ENCODE measurements at regions not wholly inside any gene's neighbourhood (a gene's known extent, or its start where the extent isn't known, plus 50 kb on each side); places are given as distances from the start of the nearest gene placed in this dataset.
"Not testable (repeated sequence)": the region's sequence is repeated elsewhere in the genome, so short reads cannot be mapped to it uniquely, and the experiment has no call there.

GRCh38 chr20:40634891-40635290 lies 54.1 kb downstream of the MAFB start:
- no peak for DNase-seq

- no peak for DNase-seq
Measured at GRCh38 chr20:40633123-40633850, 55.7 kb downstream of the MAFB start.

GRCh38 chr20:40632346-40632976 lies 56.6 kb downstream of the MAFB start:
- DNase-seq, result no peak

GRCh38 chr20:40631119-40631631 lies 57.9 kb downstream of the MAFB start:
- DNase-seq, result no peak

GRCh38 chr20:40630713-40631112 lies 58.3 kb downstream of the MAFB start:
- DNase-seq, result no peak

- DNase-seq, result no peak
Measured at GRCh38 chr20:40630099-40630498, 58.9 kb downstream of the MAFB start.

GRCh38 chr20:40628877-40629276 lies 60.2 kb downstream of the MAFB start:
- no peak for DNase-seq

- DNase-seq, result not testable (repeated sequence)
Measured at GRCh38 chr20:40619053-40619452, 70.0 kb downstream of the MAFB start.

GRCh38 chr20:40617594-40617993 lies 71.4 kb downstream of the MAFB start:
- no peak for DNase-seq

- DNase-seq, result no peak
Measured at GRCh38 chr20:40612837-40613236, 76.2 kb downstream of the MAFB start.

GRCh38 chr20:40612247-40612646 lies 76.8 kb downstream of the MAFB start:
- no peak for DNase-seq

GRCh38 chr20:40610730-40611129 lies 78.3 kb downstream of the MAFB start:
- DNase-seq, result no peak

- no peak for DNase-seq
Measured at GRCh38 chr20:40607927-40608326, 81.1 kb downstream of the MAFB start.

- no peak for DNase-seq
Measured at GRCh38 chr20:40606660-40607059, 82.4 kb downstream of the MAFB start.

- no peak for DNase-seq
Measured at GRCh38 chr20:40606237-40606636, 82.8 kb downstream of the MAFB start.

GRCh38 chr20:40604416-40604815 lies 84.6 kb downstream of the MAFB start:
- no peak for DNase-seq

- DNase-seq, result no peak
Measured at GRCh38 chr20:40603057-40603651, 85.9 kb downstream of the MAFB start.

- DNase-seq, result no peak
Measured at GRCh38 chr20:40602381-40602780, 86.7 kb downstream of the MAFB start.

- DNase-seq, result no peak
Measured at GRCh38 chr20:40600441-40601219, 88.4 kb downstream of the MAFB start.

- DNase-seq, result no peak
Measured at GRCh38 chr20:40599987-40600386, 89.0 kb downstream of the MAFB start.

- DNase-seq, result no peak
Measured at GRCh38 chr20:40592941-40593340, 96.1 kb downstream of the MAFB start.

- DNase-seq, result no peak
Measured at GRCh38 chr20:40591536-40591935, 97.5 kb downstream of the MAFB start.

GRCh38 chr20:40591119-40591518 lies 97.9 kb downstream of the MAFB start:
- DNase-seq, result no peak
